ENCODE measurements at regions not wholly inside any gene's neighbourhood (a gene's known extent, or its start where the extent isn't known, plus 50 kb on each side); places are given as distances from the start of the nearest gene placed in this dataset.

- no peak for TF ChIP-seq CTCF (conservative IDR thresholded peaks at IDR 0.05 in 1 of 2, IDR thresholded peaks at IDR 0.05 in 1 of 2; ENCODE audit: extremely low read depth in 1 of 2, insufficient read depth in 1 of 2, low read depth in 1 of 2, low read length in 2 of 2)
- TF ChIP-seq EZH2 (IDR thresholded peaks at IDR 0.05; ENCODE audit: borderline replicate concordance, low read length), result no peak
Measured at GRCh38 chr4:137611998-137612700, 79.9 kb upstream of the PCDH18 start.
